ENCODE measurements at regions not wholly inside any gene's neighbourhood (a gene's known extent, or its start where the extent isn't known, plus 50 kb on each side); places are given as distances from the start of the nearest gene placed in this dataset.
"Not testable (repeated sequence)": the region's sequence is repeated elsewhere in the genome, so short reads cannot be mapped to it uniquely, and the experiment has no call there.

GRCh38 chr14:58772116-58772515 is 134.4 kb downstream of the DACT1 start:
- no peaks in the 10 kb centered on the region for H3K9me3 ChIP-seq (ENCODE audit: control insufficient read depth, insufficient read depth, low read length)
- peaks cover 10% of the 10 kb centered on the region for H3K27me3 ChIP-seq (ENCODE audit: control insufficient read depth, insufficient read depth, low read length)
- H3K4me1 ChIP-seq (ENCODE audit: control insufficient read depth, insufficient read depth, low read length) = peaks cover 31% of the 10 kb centered on the region

GRCh38 chr14:58772794-58773620 is 135.2 kb downstream of the DACT1 start:
- H3K27me3 ChIP-seq (ENCODE audit: control insufficient read depth, insufficient read depth, low read length) = peaks cover under 1% of the 10 kb centered on the region; the same call in 1 of the 2 replicates
- H3K27ac ChIP-seq (ENCODE audit: low read depth, low read length) = peak overlapping the region; percentile 68
- H3K9me3 ChIP-seq (ENCODE audit: control insufficient read depth, insufficient read depth, low read length) = no peaks in the 10 kb centered on the region
- no peak overlapping the region for H3K4me3 ChIP-seq (ENCODE audit: low read depth, low read length)
- no peak overlapping the region for H3K9ac ChIP-seq (ENCODE audit: low read depth, low read length)
- H3K4me1 ChIP-seq (ENCODE audit: control insufficient read depth, insufficient read depth, low read length) = peaks cover 31% of the 10 kb centered on the region
- no peaks in the 10 kb centered on the region for H3K36me3 ChIP-seq (ENCODE audit: control insufficient read depth, insufficient read depth, low read length)

More at GRCh38 chr14:58772116-58772515, 134.4 kb downstream of the DACT1 start:
- H3K36me3 ChIP-seq (ENCODE audit: control insufficient read depth, insufficient read depth, low read length) = no peaks in the 10 kb centered on the region
- H3K27ac ChIP-seq (ENCODE audit: low read depth, low read length) = no peak overlapping the region
- no peak overlapping the region for H3K9ac ChIP-seq (ENCODE audit: low read depth, low read length)
- no peak overlapping the region for H3K4me3 ChIP-seq (ENCODE audit: low read depth, low read length)

GRCh38 chr14:58774531-58774930 is 136.8 kb downstream of the DACT1 start:
- Histone ChIP-seq H3K9ac (ENCODE audit: low read depth, low read length) (no peak overlapping the region), H3K4me3 (ENCODE audit: low read depth, low read length) (no peak overlapping the region), H3K9me3 (ENCODE audit: control insufficient read depth, insufficient read depth, low read length) (no peaks in the 10 kb centered on the region), H3K27ac (ENCODE audit: low read depth, low read length) (no peak overlapping the region), H3K27me3 (ENCODE audit: control insufficient read depth, insufficient read depth, low read length) (no peaks in the 10 kb centered on the region), H3K36me3 (ENCODE audit: control insufficient read depth, insufficient read depth, low read length) (no peaks in the 10 kb centered on the region), H3K4me1 (ENCODE audit: control insufficient read depth, insufficient read depth, low read length) (peaks cover 21% of the 10 kb centered on the region)

GRCh38 chr14:58775130-58775529 is 137.4 kb downstream of the DACT1 start:
- H3K4me1 ChIP-seq (ENCODE audit: control insufficient read depth, insufficient read depth, low read length) = peaks cover 18% of the 10 kb centered on the region
- H3K9me3 ChIP-seq (ENCODE audit: control insufficient read depth, insufficient read depth, low read length); H3K27ac ChIP-seq (ENCODE audit: low read depth, low read length); H3K4me3 ChIP-seq (ENCODE audit: low read depth, low read length); H3K9ac ChIP-seq (ENCODE audit: low read depth, low read length); H3K36me3 ChIP-seq (ENCODE audit: control insufficient read depth, insufficient read depth, low read length); H3K27me3 ChIP-seq (ENCODE audit: control insufficient read depth, insufficient read depth, low read length): not testable (repeated sequence)

- Histone ChIP-seq H3K36me3 (ENCODE audit: control insufficient read depth, insufficient read depth, low read length) (no peaks in the 10 kb centered on the region), H3K27me3 (ENCODE audit: control insufficient read depth, insufficient read depth, low read length) (no peaks in the 10 kb centered on the region), H3K4me1 (ENCODE audit: control insufficient read depth, insufficient read depth, low read length) (peaks cover 16% of the 10 kb centered on the region; the same call in 1 of the 2 replicates), H3K27ac (ENCODE audit: low read depth, low read length) (no peak overlapping the region), H3K9me3 (ENCODE audit: control insufficient read depth, insufficient read depth, low read length) (no peaks in the 10 kb centered on the region), H3K9ac (ENCODE audit: low read depth, low read length) (no peak overlapping the region), H3K4me3 (ENCODE audit: low read depth, low read length) (no peak overlapping the region)
These were observed 138.8 kb downstream of the DACT1 start for GRCh38 chr14:58776516-58776915.

- Histone ChIP-seq H3K27ac (ENCODE audit: low read depth, low read length) (no peak overlapping the region), H3K4me3 (ENCODE audit: low read depth, low read length) (no peak overlapping the region), H3K27me3 (ENCODE audit: control insufficient read depth, insufficient read depth, low read length) (no peaks in the 10 kb centered on the region), H3K36me3 (ENCODE audit: control insufficient read depth, insufficient read depth, low read length) (no peaks in the 10 kb centered on the region), H3K9me3 (ENCODE audit: control insufficient read depth, insufficient read depth, low read length) (no peaks in the 10 kb centered on the region), H3K9ac (ENCODE audit: low read depth, low read length) (no peak overlapping the region), H3K4me1 (ENCODE audit: control insufficient read depth, insufficient read depth, low read length) (peaks cover 14% of the 10 kb centered on the region; the same call in 1 of the 2 replicates)
These were observed 139.8 kb downstream of the DACT1 start for GRCh38 chr14:58777541-58777979.

GRCh38 chr14:58778202-58778601 is 140.4 kb downstream of the DACT1 start:
- H3K27me3 ChIP-seq (ENCODE audit: control insufficient read depth, insufficient read depth, low read length) = no peaks in the 10 kb centered on the region

GRCh38 chr14:58779376-58779775 is 141.6 kb downstream of the DACT1 start:
- no peaks in the 10 kb centered on the region for H3K27me3 ChIP-seq (ENCODE audit: control insufficient read depth, insufficient read depth, low read length)
- no peaks in the 10 kb centered on the region for H3K36me3 ChIP-seq (ENCODE audit: control insufficient read depth, insufficient read depth, low read length)
- no peak overlapping the region for H3K27ac ChIP-seq (ENCODE audit: low read depth, low read length)
- H3K4me3 ChIP-seq (ENCODE audit: low read depth, low read length) = no peak overlapping the region
- H3K9me3 ChIP-seq (ENCODE audit: control insufficient read depth, insufficient read depth, low read length) = no peaks in the 10 kb centered on the region
- no peaks in the 10 kb centered on the region for H3K4me1 ChIP-seq (ENCODE audit: control insufficient read depth, insufficient read depth, low read length)
- H3K9ac ChIP-seq (ENCODE audit: low read depth, low read length) = no peak overlapping the region

More at GRCh38 chr14:58778202-58778601, 140.4 kb downstream of the DACT1 start:
- Histone ChIP-seq H3K9ac (ENCODE audit: low read depth, low read length) (no peak overlapping the region), H3K4me1 (ENCODE audit: control insufficient read depth, insufficient read depth, low read length) (peaks cover 8% of the 10 kb centered on the region; the same call in 1 of the 2 replicates), H3K9me3 (ENCODE audit: control insufficient read depth, insufficient read depth, low read length) (no peaks in the 10 kb centered on the region), H3K27ac (ENCODE audit: low read depth, low read length) (no peak overlapping the region), H3K4me3 (ENCODE audit: low read depth, low read length) (no peak overlapping the region), H3K36me3 (ENCODE audit: control insufficient read depth, insufficient read depth, low read length) (no peaks in the 10 kb centered on the region)

GRCh38 chr14:58780185-58780584 is 142.4 kb downstream of the DACT1 start:
- H3K4me1 ChIP-seq (ENCODE audit: control insufficient read depth, insufficient read depth, low read length) = no peaks in the 10 kb centered on the region
- no peaks in the 10 kb centered on the region for H3K27me3 ChIP-seq (ENCODE audit: control insufficient read depth, insufficient read depth, low read length)
- H3K27ac ChIP-seq (ENCODE audit: low read depth, low read length) = no peak overlapping the region
- no peak overlapping the region for H3K9ac ChIP-seq (ENCODE audit: low read depth, low read length)
- no peaks in the 10 kb centered on the region for H3K9me3 ChIP-seq (ENCODE audit: control insufficient read depth, insufficient read depth, low read length)
- H3K36me3 ChIP-seq (ENCODE audit: control insufficient read depth, insufficient read depth, low read length) = no peaks in the 10 kb centered on the region
- H3K4me3 ChIP-seq (ENCODE audit: low read depth, low read length) = no peak overlapping the region

- Histone ChIP-seq H3K27me3 (ENCODE audit: control insufficient read depth, insufficient read depth, low read length) (no peaks in the 10 kb centered on the region), H3K27ac (ENCODE audit: low read depth, low read length) (no peak overlapping the region), H3K4me3 (ENCODE audit: low read depth, low read length) (no peak overlapping the region), H3K36me3 (ENCODE audit: control insufficient read depth, insufficient read depth, low read length) (no peaks in the 10 kb centered on the region), H3K9ac (ENCODE audit: low read depth, low read length) (no peak overlapping the region), H3K9me3 (ENCODE audit: control insufficient read depth, insufficient read depth, low read length) (no peaks in the 10 kb centered on the region), H3K4me1 (ENCODE audit: control insufficient read depth, insufficient read depth, low read length) (no peaks in the 10 kb centered on the region)
These were observed 142.8 kb downstream of the DACT1 start for GRCh38 chr14:58780605-58781004.

GRCh38 chr14:58782011-58782410 is 144.2 kb downstream of the DACT1 start:
- no peaks in the 10 kb centered on the region for H3K9me3 ChIP-seq (ENCODE audit: control insufficient read depth, insufficient read depth, low read length)
- H3K9ac ChIP-seq (ENCODE audit: low read depth, low read length) = no peak overlapping the region
- H3K4me1 ChIP-seq (ENCODE audit: control insufficient read depth, insufficient read depth, low read length) = no peaks in the 10 kb centered on the region
- no peak overlapping the region for H3K4me3 ChIP-seq (ENCODE audit: low read depth, low read length)
- H3K27ac ChIP-seq (ENCODE audit: low read depth, low read length) = no peak overlapping the region
- no peaks in the 10 kb centered on the region for H3K36me3 ChIP-seq (ENCODE audit: control insufficient read depth, insufficient read depth, low read length)
- H3K27me3 ChIP-seq (ENCODE audit: control insufficient read depth, insufficient read depth, low read length) = no peaks in the 10 kb centered on the region; the same call in 1 of the 2 replicates

All from HUES48 (cell line).